ENCODE measurements at regions not wholly inside any gene's neighbourhood (a gene's known extent, or its start where the extent isn't known, plus 50 kb on each side); places are given as distances from the start of the nearest gene placed in this dataset.

- H3K4me3 ChIP-seq (ENCODE audit: low read depth in 1 of 3, low read length in 3 of 3): no peak overlapping the region
- no peak for DNase-seq (ENCODE audit: low spot score)
- H3K36me3 ChIP-seq (ENCODE audit: control insufficient read depth in 4 of 4, insufficient read depth in 3 of 4, low read depth in 1 of 4, low read length in 3 of 4): no peaks in the 10 kb centered on the region
- no peak overlapping the region for H3K9ac ChIP-seq (ENCODE audit: low read depth in 1 of 2, low read length in 2 of 2)
- H3K27ac ChIP-seq (ENCODE audit: low read depth in 1 of 2, low read length in 2 of 2): no peak overlapping the region
- no peaks in the 10 kb centered on the region for H3K9me3 ChIP-seq (ENCODE audit: control insufficient read depth in 4 of 4, low read length in 3 of 4)
- WGBS: 81% methylated on average over 5 of the region's 5 CpGs
- TF ChIP-seq SP1 (IDR thresholded peaks at IDR 0.05): no peak
- TF ChIP-seq RAD21 (IDR thresholded peaks at IDR 0.05): no peak
- no peak for TF ChIP-seq REST (IDR thresholded peaks at IDR 0.05)
- no peak for TF ChIP-seq GABPA (IDR thresholded peaks at IDR 0.05 in 1 of 2, conservative IDR thresholded peaks at IDR 0.05 in 1 of 2)
- TF ChIP-seq, protein P1, sequence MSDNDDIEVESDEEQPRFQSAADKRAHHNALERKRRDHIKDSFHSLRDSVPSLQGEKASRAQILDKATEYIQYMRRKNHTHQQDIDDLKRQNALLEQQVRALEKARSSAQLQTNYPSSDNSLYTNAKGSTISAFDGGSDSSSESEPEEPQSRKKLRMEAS (IDR thresholded peaks at IDR 0.05): no peak
- TF ChIP-seq HNF4G (IDR thresholded peaks at IDR 0.05): no peak
- TF ChIP-seq EGR1 (IDR thresholded peaks at IDR 0.05; ENCODE audit: low read depth in 2 of 2): no peak
- TF ChIP-seq CTCF (IDR thresholded peaks at IDR 0.05; ENCODE audit: low read depth, low read length, missing input control): no peak
- no peak for TF ChIP-seq ZBTB33 (IDR thresholded peaks at IDR 0.05)
- TF ChIP-seq, protein P2, sequence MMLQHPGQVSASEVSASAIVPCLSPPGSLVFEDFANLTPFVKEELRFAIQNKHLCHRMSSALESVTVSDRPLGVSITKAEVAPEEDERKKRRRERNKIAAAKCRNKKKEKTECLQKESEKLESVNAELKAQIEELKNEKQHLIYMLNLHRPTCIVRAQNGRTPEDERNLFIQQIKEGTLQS (IDR thresholded peaks at IDR 0.05): no peak
- no peak for TF ChIP-seq YY1 (IDR thresholded peaks at IDR 0.05)
- no peak for TF ChIP-seq RXRA (IDR thresholded peaks at IDR 0.05)
- TF ChIP-seq HNF4A (conservative IDR thresholded peaks at IDR 0.05): no peak
- no peak for TF ChIP-seq TAF1 (conservative IDR thresholded peaks at IDR 0.05)
- no peak for TF ChIP-seq NR2F2 (IDR thresholded peaks at IDR 0.05)
- TF ChIP-seq FOXA1 (IDR thresholded peaks at IDR 0.05): no peak
- no peaks in the 10 kb centered on the region for H3K4me1 ChIP-seq (ENCODE audit: control insufficient read depth in 4 of 4, insufficient read depth in 4 of 4, low read length in 3 of 4)
- H3K27me3 ChIP-seq (ENCODE audit: control insufficient read depth in 4 of 4, insufficient read depth in 4 of 4, low read length in 3 of 4): no peaks in the 10 kb centered on the region
These were observed 136.6 kb downstream of the MYCN start for GRCh38 chr2:16076911-16077310.
